Mesendoderm (in vitro differentiated cells): ENCODE measurements at regions not wholly inside any gene's neighbourhood (a gene's known extent, or its start where the extent isn't known, plus 50 kb on each side); places are given as distances from the start of the nearest gene placed in this dataset.

Source experiments
- DNase-seq: peaks from one replicate; pipeline ENCODE4 v3.0.0; 2013
- H2AK5ac ChIP-seq: 2 replicates; pipeline ENCODE4 v1.6.1; 2013; ENCODE audit warnings: low read length, inconsistent platforms
- H2BK120ac ChIP-seq: 2 replicates; pipeline ENCODE4 v1.6.1; 2013; ENCODE audit warnings: low read depth, mild to moderate bottlenecking, low read length, moderate library complexity, mixed read lengths
- H2BK15ac ChIP-seq: replicated peaks from 2 replicates; pipeline ENCODE4 v1.6.1; 2013; ENCODE audit warnings: low read depth, mild to moderate bottlenecking, moderate library complexity
- H2BK5ac ChIP-seq: 2 replicates; pipeline ENCODE4 v1.6.1; 2013; ENCODE audit warnings: low read length, inconsistent platforms
- H3K18ac ChIP-seq: 2 replicates; pipeline ENCODE4 v1.6.1; 2013; ENCODE audit warnings: mild to moderate bottlenecking, low read length, mixed read lengths
- H3K23ac ChIP-seq: one replicate; pipeline ENCODE4 v1.6.1; 2013; ENCODE audit warnings: low read length
- H3K27ac ChIP-seq: 2 replicates; pipeline ENCODE4 v1.5.1; 2013; ENCODE audit warnings: low read depth, mild to moderate bottlenecking, inconsistent platforms, low read length, moderate library complexity
- H3K27me3 ChIP-seq: 2 replicates; pipeline ENCODE4 v1.6.1; 2013; ENCODE audit warnings: low read length, control low read depth, mild to moderate bottlenecking, inconsistent platforms; ENCODE audit not compliant: insufficient read depth, poor library complexity
- H3K36me3 ChIP-seq: 2 replicates; pipeline ENCODE4 v1.6.1; 2013; ENCODE audit warnings: low read length, inconsistent platforms; ENCODE audit not compliant: control insufficient read depth, insufficient read depth
- H3K4ac ChIP-seq: one replicate; pipeline ENCODE4 v1.6.1; 2013; ENCODE audit warnings: low read depth, mild to moderate bottlenecking, low read length, moderate library complexity
- H3K4me1 ChIP-seq: 2 replicates; pipeline ENCODE4 v1.6.1; 2013; ENCODE audit warnings: low read depth, low read length, inconsistent platforms; ENCODE audit not compliant: control insufficient read depth
- H3K4me2 ChIP-seq: 2 replicates; pipeline ENCODE4 v1.6.1; 2013; ENCODE audit warnings: low read length
- H3K4me3 ChIP-seq: 2 replicates; pipeline ENCODE4 v1.5.1; 2013; ENCODE audit warnings: mild to moderate bottlenecking, low read length
- H3K56ac ChIP-seq: one replicate; pipeline ENCODE4 v1.6.1; 2013; ENCODE audit warnings: low read length
- H3K79me1 ChIP-seq: 2 replicates; pipeline ENCODE4 v1.6.1; 2013; ENCODE audit warnings: low read length, inconsistent platforms
- H3K79me2 ChIP-seq: 2 replicates; pipeline ENCODE4 v1.6.1; 2013; ENCODE audit warnings: mild to moderate bottlenecking, low read length; ENCODE audit not compliant: control insufficient read depth, insufficient read depth
- H3K9ac ChIP-seq: 2 replicates; pipeline ENCODE4 v1.6.1; 2013; ENCODE audit warnings: low read length, inconsistent platforms
- H4K5ac ChIP-seq: one replicate; pipeline ENCODE4 v1.6.1; 2013; ENCODE audit warnings: low read length
- H4K8ac ChIP-seq: one replicate; pipeline ENCODE4 v1.6.1; 2013; ENCODE audit warnings: low read depth, mild to moderate bottlenecking, control low read depth, low read length, moderate library complexity
- WGBS: extraction: QIAGEN DNeasy Blood & Tissue Kit; methylation state at CpG from one replicate; pipeline ENCODE4 v1.1.7; 2013; ENCODE audit warnings: low lambda C conversion rate, missing lambda C conversion rate; ENCODE audit not compliant: insufficient coverage; ENCODE audit errors: extremely low coverage; 5-methylcytosine and 5-hydroxymethylcytosine counted together

GRCh38 chr6:16044211-16044643 is 84.7 kb upstream of the MYLIP start:
- Histone ChIP-seq H3K4me2 (no peak overlapping the region), H3K4ac (no peak overlapping the region), H2AK5ac (no peak overlapping the region), H2BK15ac (no peak overlapping the region), H2BK120ac (no peak overlapping the region), H3K4me1 (no peaks in the 10 kb centered on the region), H4K5ac (no peak overlapping the region), H4K8ac (no peak overlapping the region), H3K9ac (no peak overlapping the region), H3K27ac (no peak overlapping the region), H3K56ac (no peak overlapping the region), H3K36me3 (no peaks in the 10 kb centered on the region), H3K79me2 (no peaks in the 10 kb centered on the region), H3K18ac (no peak overlapping the region), H3K4me3 (no peak overlapping the region), H3K23ac (no peak overlapping the region), H2BK5ac (no peak overlapping the region), H3K27me3 (no peaks in the 10 kb centered on the region), H3K79me1 (no peaks in the 10 kb centered on the region)
- DNase-seq: no peak
- no CpG with 5 or more reads among the region's 2 CpGs for WGBS

- H3K4ac ChIP-seq: no peak overlapping the region
- no peaks in the 10 kb centered on the region for H3K79me2 ChIP-seq
- no peak for DNase-seq
- H3K27ac ChIP-seq: no peak overlapping the region
- no peak overlapping the region for H2BK5ac ChIP-seq
- H2BK15ac ChIP-seq: no peak overlapping the region
- no peak overlapping the region for H3K4me2 ChIP-seq
- WGBS: no CpG with 5 or more reads among the region's 5 CpGs
- H2AK5ac ChIP-seq: no peak overlapping the region
- no peaks in the 10 kb centered on the region for H3K27me3 ChIP-seq
- no peaks in the 10 kb centered on the region for H3K36me3 ChIP-seq
- no peak overlapping the region for H3K4me3 ChIP-seq
- H3K56ac ChIP-seq: no peak overlapping the region
- no peaks in the 10 kb centered on the region for H3K79me1 ChIP-seq
- no peak overlapping the region for H3K23ac ChIP-seq
- H3K4me1 ChIP-seq: no peaks in the 10 kb centered on the region
- H3K18ac ChIP-seq: no peak overlapping the region
- H3K9ac ChIP-seq: no peak overlapping the region
- no peak overlapping the region for H2BK120ac ChIP-seq
- H4K5ac ChIP-seq: no peak overlapping the region
- H4K8ac ChIP-seq: no peak overlapping the region
Observed at GRCh38 chr6:16043171-16044135, 85.4 kb upstream of the MYLIP start.

GRCh38 chr6:16042751-16043150 is 86.1 kb upstream of the MYLIP start:
- no peak overlapping the region for H3K9ac ChIP-seq
- H2BK5ac ChIP-seq: no peak overlapping the region
- no peaks in the 10 kb centered on the region for H3K79me1 ChIP-seq
- H3K4me2 ChIP-seq: no peak overlapping the region
- H2AK5ac ChIP-seq: no peak overlapping the region
- no peak overlapping the region for H3K27ac ChIP-seq
- no peaks in the 10 kb centered on the region for H3K27me3 ChIP-seq
- H3K4me1 ChIP-seq: no peaks in the 10 kb centered on the region
- WGBS: no CpG with 5 or more reads among the region's 3 CpGs
- H4K8ac ChIP-seq: no peak overlapping the region
- no peak overlapping the region for H3K23ac ChIP-seq
- no peak overlapping the region for H3K18ac ChIP-seq
- no peak overlapping the region for H3K56ac ChIP-seq
- no peak for DNase-seq
- no peaks in the 10 kb centered on the region for H3K36me3 ChIP-seq
- H2BK15ac ChIP-seq: no peak overlapping the region
- no peak overlapping the region for H3K4me3 ChIP-seq
- H2BK120ac ChIP-seq: no peak overlapping the region
- H3K4ac ChIP-seq: no peak overlapping the region
- no peak overlapping the region for H4K5ac ChIP-seq
- H3K79me2 ChIP-seq: no peaks in the 10 kb centered on the region

DNA sequence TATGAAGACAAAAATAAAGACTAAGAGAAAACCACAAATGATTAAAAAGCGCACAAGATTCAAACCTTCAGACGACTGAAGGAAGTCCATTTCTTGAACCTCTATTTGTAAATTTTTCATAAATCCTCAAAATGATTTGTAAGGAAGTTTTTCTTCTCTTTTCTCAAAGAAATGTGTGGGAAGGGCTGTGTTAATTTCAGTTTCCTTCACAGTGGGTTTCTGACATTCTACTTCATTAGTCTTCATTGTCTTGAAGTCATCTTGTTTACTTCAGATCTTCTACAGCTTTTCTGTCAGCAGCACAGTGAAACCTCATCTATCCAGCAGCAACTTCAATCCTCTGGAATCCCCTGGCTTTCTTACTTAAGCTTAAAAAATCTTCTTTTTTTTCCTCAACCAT is 87.6 kb upstream of the MYLIP start:
- no peaks in the 10 kb centered on the region for H3K79me1 ChIP-seq
- H3K4me2 ChIP-seq: no peak overlapping the region
- H3K56ac ChIP-seq: no peak overlapping the region
- H4K5ac ChIP-seq: no peak overlapping the region
- H3K4ac ChIP-seq: no peak overlapping the region
- no peak overlapping the region for H2BK120ac ChIP-seq
- no peak overlapping the region for H2BK15ac ChIP-seq
- H4K8ac ChIP-seq: no peak overlapping the region
- WGBS: no CpG with 5 or more reads among the region's 2 CpGs
- H3K27ac ChIP-seq: no peak overlapping the region
- DNase-seq: no peak
- H2AK5ac ChIP-seq: no peak overlapping the region
- H3K4me1 ChIP-seq: no peaks in the 10 kb centered on the region
- H3K18ac ChIP-seq: no peak overlapping the region
- H3K4me3 ChIP-seq: no peak overlapping the region
- H3K79me2 ChIP-seq: no peaks in the 10 kb centered on the region
- H3K23ac ChIP-seq: no peak overlapping the region
- no peaks in the 10 kb centered on the region for H3K36me3 ChIP-seq
- no peak overlapping the region for H2BK5ac ChIP-seq
- H3K9ac ChIP-seq: no peak overlapping the region
- H3K27me3 ChIP-seq: no peaks in the 10 kb centered on the region

DNA sequence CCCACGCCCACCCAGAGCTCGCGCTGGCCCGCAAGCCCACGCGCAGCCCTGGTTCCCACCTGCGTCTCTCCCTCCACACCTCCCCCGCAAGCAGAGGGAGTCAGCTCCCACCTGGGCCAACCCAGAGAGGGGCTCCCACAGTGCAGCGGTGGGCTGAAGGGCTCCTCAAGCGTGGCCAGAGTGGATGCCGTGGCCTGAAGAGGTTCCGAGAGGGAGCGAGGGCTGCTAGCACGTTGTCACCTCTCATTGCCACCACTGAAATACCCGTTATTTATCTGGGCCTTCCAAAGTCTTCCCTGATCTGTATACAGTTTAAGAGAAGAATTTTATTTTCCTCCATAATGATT is 88.3 kb upstream of the MYLIP start:
- Histone ChIP-seq H3K27me3 (no peaks in the 10 kb centered on the region), H3K36me3 (no peaks in the 10 kb centered on the region), H2BK5ac (no peak overlapping the region), H3K4me2 (no peak overlapping the region), H4K8ac (no peak overlapping the region), H3K79me1 (no peaks in the 10 kb centered on the region), H3K27ac (no peak overlapping the region), H2AK5ac (no peak overlapping the region), H3K79me2 (no peaks in the 10 kb centered on the region), H3K18ac (no peak overlapping the region), H3K56ac (no peak overlapping the region), H2BK15ac (no peak overlapping the region), H3K23ac (no peak overlapping the region), H4K5ac (no peak overlapping the region), H3K9ac (no peak overlapping the region), H3K4me3 (no peak overlapping the region), H2BK120ac (no peak overlapping the region), H3K4ac (no peak overlapping the region), H3K4me1 (no peaks in the 10 kb centered on the region)
- no peak for DNase-seq
- WGBS: no CpG with 5 or more reads among the region's 15 CpGs
